Mesothelial cell of epicardium (in vitro differentiated cells): ENCODE measurements at regions not wholly inside any gene's neighbourhood (a gene's known extent, or its start where the extent isn't known, plus 50 kb on each side); places are given as distances from the start of the nearest gene placed in this dataset.

ENCODE experiments used
- DNase-seq, 2 experiments: peaks; one replicate each; pipeline ENCODE4 v3.0.0; 2021; ENCODE audit warnings: low spot score in 2 of 2; ENCODE audit not compliant: unreplicated experiment in 2 of 2
- H3K27ac Mint-ChIP-seq: 2 replicates; pipeline ENCODE4 v1.8.0; 2021; ENCODE audit warnings: mixed read lengths
- H3K27me3 Mint-ChIP-seq: 2 replicates; pipeline ENCODE4 v1.8.0; 2021; ENCODE audit warnings: low read depth, mixed read lengths
- H3K36me3 Mint-ChIP-seq: 2 replicates; pipeline ENCODE4 v1.8.0; 2021; ENCODE audit warnings: mixed read lengths
- H3K4me1 Mint-ChIP-seq: 2 replicates; pipeline ENCODE4 v1.8.0; 2021; ENCODE audit warnings: mixed read lengths
- H3K4me3 Mint-ChIP-seq: 2 replicates; pipeline ENCODE4 v1.8.0; 2021; ENCODE audit warnings: mild to moderate bottlenecking, moderate library complexity, mixed read lengths
- H3K9me3 Mint-ChIP-seq: 2 replicates; pipeline ENCODE4 v1.8.0; 2021; ENCODE audit warnings: mixed read lengths
- CTCF ChIP-seq: fragments of 200-600 bp; sonication (generic); IDR thresholded peaks from one replicate; pipeline ENCODE4 v1.5.0; 2021; ENCODE audit warnings: antibody characterized with exemption; ENCODE audit not compliant: unreplicated experiment

- no peak overlapping the region for H3K4me3 Mint-ChIP-seq
- peaks cover 15% of the 10 kb centered on the region for H3K9me3 Mint-ChIP-seq
- H3K4me1 Mint-ChIP-seq: no peaks in the 10 kb centered on the region
- no peak for TF ChIP-seq CTCF
- no peak for DNase-seq
- no peak overlapping the region for H3K27ac Mint-ChIP-seq
- H3K36me3 Mint-ChIP-seq: no peaks in the 10 kb centered on the region
- H3K27me3 Mint-ChIP-seq: peaks cover 1% of the 10 kb centered on the region
Observed at GRCh38 chr15:94041746-94042145, 189.6 kb upstream of the MCTP2 start.

GRCh38 chr15:94040541-94041248, 190.7 kb upstream of the MCTP2 start:
- no peaks in the 10 kb centered on the region for H3K4me1 Mint-ChIP-seq
- no peak for DNase-seq
- no peak overlapping the region for H3K27ac Mint-ChIP-seq
- peaks cover 13% of the 10 kb centered on the region for H3K9me3 Mint-ChIP-seq
- peaks cover 1% of the 10 kb centered on the region for H3K27me3 Mint-ChIP-seq
- no peak for TF ChIP-seq CTCF
- H3K4me3 Mint-ChIP-seq: no peak overlapping the region
- no peaks in the 10 kb centered on the region for H3K36me3 Mint-ChIP-seq

- no peak overlapping the region for H3K27ac Mint-ChIP-seq
- H3K36me3 Mint-ChIP-seq: no peaks in the 10 kb centered on the region
- peaks cover 8% of the 10 kb centered on the region for H3K27me3 Mint-ChIP-seq
- H3K4me1 Mint-ChIP-seq: no peaks in the 10 kb centered on the region
- no peak for TF ChIP-seq CTCF
- peaks cover 4% of the 10 kb centered on the region for H3K9me3 Mint-ChIP-seq
- H3K4me3 Mint-ChIP-seq: no peak overlapping the region
- DNase-seq: no peak
Observed at GRCh38 chr15:94036156-94036555, 195.2 kb upstream of the MCTP2 start.

GRCh38 chr15:94033683-94034020, 197.7 kb upstream of the MCTP2 start:
- Mint-ChIP-seq H3K36me3 (no peaks in the 10 kb centered on the region), H3K4me1 (peaks cover 2% of the 10 kb centered on the region), H3K27ac (no peak overlapping the region), H3K9me3 (peaks cover 4% of the 10 kb centered on the region), H3K4me3 (no peak overlapping the region), H3K27me3 (peaks cover 6% of the 10 kb centered on the region)
- DNase-seq: no peak
- TF ChIP-seq CTCF: no peak

GRCh38 chr15:94033014-94033682, 198.2 kb upstream of the MCTP2 start:
- no peak for TF ChIP-seq CTCF
- H3K27me3 Mint-ChIP-seq: peaks cover 10% of the 10 kb centered on the region
- peaks cover 2% of the 10 kb centered on the region for H3K9me3 Mint-ChIP-seq
- DNase-seq: no peak
- peaks cover 2% of the 10 kb centered on the region for H3K4me1 Mint-ChIP-seq
- no peak overlapping the region for H3K4me3 Mint-ChIP-seq
- H3K27ac Mint-ChIP-seq: no peak overlapping the region
- H3K36me3 Mint-ChIP-seq: no peaks in the 10 kb centered on the region
